ENCODE measurements at regions not wholly inside any gene's neighbourhood (a gene's known extent, or its start where the extent isn't known, plus 50 kb on each side); places are given as distances from the start of the nearest gene placed in this dataset.

DNA sequence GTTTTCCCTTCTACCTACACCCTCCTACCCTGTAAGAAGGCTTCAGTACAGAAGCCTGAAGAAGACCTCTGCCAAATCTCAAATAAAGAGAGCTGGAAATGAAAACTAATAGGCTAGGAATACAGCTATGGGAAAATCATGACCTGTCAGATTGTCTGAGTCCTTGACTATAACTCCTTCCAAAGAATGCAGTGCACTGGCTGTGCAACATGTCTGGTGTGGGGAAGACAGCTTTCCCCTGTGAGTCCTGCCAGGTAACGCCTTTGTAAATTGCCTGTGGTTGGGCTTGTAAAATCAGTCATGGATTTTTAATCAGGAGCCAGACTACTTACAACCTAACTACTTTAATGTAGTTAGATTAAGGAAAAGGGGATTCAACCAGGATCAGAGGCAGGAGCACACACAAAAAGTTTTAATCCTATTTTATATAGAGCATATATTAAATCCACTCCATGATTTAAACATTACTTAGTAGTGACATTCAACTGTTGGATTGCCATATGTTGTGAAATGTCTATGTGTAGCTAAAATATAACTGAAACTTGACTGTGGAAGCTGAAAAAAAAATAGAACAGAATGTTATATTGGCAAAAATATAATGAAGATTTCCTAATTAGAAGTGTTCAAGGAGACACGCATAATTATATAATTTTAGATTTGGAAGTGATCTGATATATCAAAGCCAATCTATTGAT lies 1667.8 kb downstream of the KCNT2 start:
- no peak for ATAC-seq

DNA sequence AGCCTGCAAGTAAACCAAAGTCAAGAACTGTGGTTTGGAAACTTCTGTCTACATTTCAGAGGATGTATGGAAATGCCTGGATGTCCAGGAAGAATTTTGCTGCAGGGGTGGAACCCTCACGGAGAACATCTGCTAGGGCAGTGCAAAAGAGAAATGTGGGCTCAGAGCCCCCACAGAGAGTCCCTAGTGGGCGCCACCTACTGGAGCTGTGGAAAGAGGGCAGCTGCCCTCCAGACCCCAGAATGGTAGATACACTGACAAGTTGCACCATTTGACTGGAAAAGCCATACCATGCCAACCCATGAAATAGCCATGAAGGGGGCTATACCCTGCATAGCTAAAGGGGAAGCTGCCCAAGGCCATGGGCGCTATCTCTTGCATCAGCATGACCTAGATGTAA lies 1672.4 kb downstream of the KCNT2 start:
- 19% methylated on average over 3 of the region's 3 CpGs for WGBS (ENCODE audit: missing lambda C conversion rate)
- no peak overlapping the region for H3K4me2 ChIP-seq
- ChIA-PET POLR2A (no interaction called here), CTCF (no interaction called here)
- ATAC-seq, result no peak
- H3K27ac ChIP-seq, result no peak overlapping the region
- TF ChIP-seq RNF2 (IDR thresholded peaks at IDR 0.05; ENCODE audit: borderline replicate concordance, low read depth) (no peak), RARB (CRISPR knock-in tag; IDR thresholded peaks at IDR 0.05) (no peak), ZSCAN20 (CRISPR knock-in tag; IDR thresholded peaks at IDR 0.05) (no peak), CHD2 (IDR thresholded peaks at IDR 0.05; ENCODE audit: low read length, partially characterized antibody) (no peak), CBX8 (IDR thresholded peaks at IDR 0.05) (no peak), TP53 (CRISPR knock-in tag; IDR thresholded peaks at IDR 0.05) (no peak), SMC3 (IDR thresholded peaks at IDR 0.05) (no peak), MAZ (IDR thresholded peaks at IDR 0.05; ENCODE audit: borderline replicate concordance, low read depth, low read length) (no peak), HOXB5 (CRISPR knock-in tag; IDR thresholded peaks at IDR 0.05) (no peak), GATA3 (IDR thresholded peaks at IDR 0.05; ENCODE audit: borderline replicate concordance) (no peak), FOSB (CRISPR knock-in tag; IDR thresholded peaks at IDR 0.05) (no peak), POLR2A (IDR thresholded peaks at IDR 0.05; ENCODE audit: low read length) (no peak), EHF (CRISPR knock-in tag; IDR thresholded peaks at IDR 0.05) (no peak), ZFP36 (IDR thresholded peaks at IDR 0.05; ENCODE audit: borderline replicate concordance, partially characterized antibody) (no peak)
- TF ChIP-seq, protein P1, sequence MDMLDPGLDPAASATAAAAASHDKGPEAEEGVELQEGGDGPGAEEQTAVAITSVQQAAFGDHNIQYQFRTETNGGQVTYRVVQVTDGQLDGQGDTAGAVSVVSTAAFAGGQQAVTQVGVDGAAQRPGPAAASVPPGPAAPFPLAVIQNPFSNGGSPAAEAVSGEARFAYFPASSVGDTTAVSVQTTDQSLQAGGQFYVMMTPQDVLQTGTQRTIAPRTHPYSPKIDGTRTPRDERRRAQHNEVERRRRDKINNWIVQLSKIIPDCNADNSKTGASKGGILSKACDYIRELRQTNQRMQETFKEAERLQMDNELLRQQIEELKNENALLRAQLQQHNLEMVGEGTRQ (IDR thresholded peaks at IDR 0.05), result no peak
- TF ChIP-seq, protein P2, sequence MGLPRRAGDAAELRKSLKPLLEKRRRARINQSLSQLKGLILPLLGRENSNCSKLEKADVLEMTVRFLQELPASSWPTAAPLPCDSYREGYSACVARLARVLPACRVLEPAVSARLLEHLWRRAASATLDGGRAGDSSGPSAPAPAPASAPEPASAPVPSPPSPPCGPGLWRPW (IDR thresholded peaks at IDR 0.05), result no peak
- TF ChIP-seq, protein P3, sequence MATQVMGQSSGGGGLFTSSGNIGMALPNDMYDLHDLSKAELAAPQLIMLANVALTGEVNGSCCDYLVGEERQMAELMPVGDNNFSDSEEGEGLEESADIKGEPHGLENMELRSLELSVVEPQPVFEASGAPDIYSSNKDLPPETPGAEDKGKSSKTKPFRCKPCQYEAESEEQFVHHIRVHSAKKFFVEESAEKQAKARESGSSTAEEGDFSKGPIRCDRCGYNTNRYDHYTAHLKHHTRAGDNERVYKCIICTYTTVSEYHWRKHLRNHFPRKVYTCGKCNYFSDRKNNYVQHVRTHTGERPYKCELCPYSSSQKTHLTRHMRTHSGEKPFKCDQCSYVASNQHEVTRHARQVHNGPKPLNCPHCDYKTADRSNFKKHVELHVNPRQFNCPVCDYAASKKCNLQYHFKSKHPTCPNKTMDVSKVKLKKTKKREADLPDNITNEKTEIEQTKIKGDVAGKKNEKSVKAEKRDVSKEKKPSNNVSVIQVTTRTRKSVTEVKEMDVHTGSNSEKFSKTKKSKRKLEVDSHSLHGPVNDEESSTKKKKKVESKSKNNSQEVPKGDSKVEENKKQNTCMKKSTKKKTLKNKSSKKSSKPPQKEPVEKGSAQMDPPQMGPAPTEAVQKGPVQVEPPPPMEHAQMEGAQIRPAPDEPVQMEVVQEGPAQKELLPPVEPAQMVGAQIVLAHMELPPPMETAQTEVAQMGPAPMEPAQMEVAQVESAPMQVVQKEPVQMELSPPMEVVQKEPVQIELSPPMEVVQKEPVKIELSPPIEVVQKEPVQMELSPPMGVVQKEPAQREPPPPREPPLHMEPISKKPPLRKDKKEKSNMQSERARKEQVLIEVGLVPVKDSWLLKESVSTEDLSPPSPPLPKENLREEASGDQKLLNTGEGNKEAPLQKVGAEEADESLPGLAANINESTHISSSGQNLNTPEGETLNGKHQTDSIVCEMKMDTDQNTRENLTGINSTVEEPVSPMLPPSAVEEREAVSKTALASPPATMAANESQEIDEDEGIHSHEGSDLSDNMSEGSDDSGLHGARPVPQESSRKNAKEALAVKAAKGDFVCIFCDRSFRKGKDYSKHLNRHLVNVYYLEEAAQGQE (IDR thresholded peaks at IDR 0.05), result no peak
- TF ChIP-seq, protein P4, sequence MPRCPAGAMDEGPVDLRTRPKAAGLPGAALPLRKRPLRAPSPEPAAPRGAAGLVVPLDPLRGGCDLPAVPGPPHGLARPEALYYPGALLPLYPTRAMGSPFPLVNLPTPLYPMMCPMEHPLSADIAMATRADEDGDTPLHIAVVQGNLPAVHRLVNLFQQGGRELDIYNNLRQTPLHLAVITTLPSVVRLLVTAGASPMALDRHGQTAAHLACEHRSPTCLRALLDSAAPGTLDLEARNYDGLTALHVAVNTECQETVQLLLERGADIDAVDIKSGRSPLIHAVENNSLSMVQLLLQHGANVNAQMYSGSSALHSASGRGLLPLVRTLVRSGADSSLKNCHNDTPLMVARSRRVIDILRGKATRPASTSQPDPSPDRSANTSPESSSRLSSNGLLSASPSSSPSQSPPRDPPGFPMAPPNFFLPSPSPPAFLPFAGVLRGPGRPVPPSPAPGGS (IDR thresholded peaks at IDR 0.05), result no peak
- TF ChIP-seq, protein P5, sequence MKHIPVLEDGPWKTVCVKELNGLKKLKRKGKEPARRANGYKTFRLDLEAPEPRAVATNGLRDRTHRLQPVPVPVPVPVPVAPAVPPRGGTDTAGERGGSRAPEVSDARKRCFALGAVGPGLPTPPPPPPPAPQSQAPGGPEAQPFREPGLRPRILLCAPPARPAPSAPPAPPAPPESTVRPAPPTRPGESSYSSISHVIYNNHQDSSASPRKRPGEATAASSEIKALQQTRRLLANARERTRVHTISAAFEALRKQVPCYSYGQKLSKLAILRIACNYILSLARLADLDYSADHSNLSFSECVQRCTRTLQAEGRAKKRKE (CRISPR knock-in tag; IDR thresholded peaks at IDR 0.05; ENCODE audit: low read depth), result no peak
- H3K9me3 ChIP-seq, result no peaks in the 10 kb centered on the region
- H3K4me1 ChIP-seq, result no peaks in the 10 kb centered on the region
- no peak for FAIRE-seq
- H3K4me3 ChIP-seq, result no peak overlapping the region
- DNase-seq (ENCODE audit: low read depth in 1 of 2, low spot score in 1 of 2), result no peak

More for the DNA sequence above, 1667.8 kb downstream of the KCNT2 start:
- H3K4me3 ChIP-seq, result no peak overlapping the region
- ChIA-PET CTCF (no interaction called here), POLR2A (no interaction called here)
- H3K27ac ChIP-seq, result no peak overlapping the region
- no peak overlapping the region for H3K4me2 ChIP-seq
- DNase-seq (ENCODE audit: low read depth in 1 of 2, low spot score in 1 of 2) (no peak), FAIRE-seq (no peak)
- no peaks in the 10 kb centered on the region for H3K9me3 ChIP-seq
- TF ChIP-seq, protein P2 (IDR thresholded peaks at IDR 0.05), result no peak
- TF ChIP-seq KDM5A (IDR thresholded peaks at IDR 0.05), result no peak
- no peak for TF ChIP-seq FOSL2 (IDR thresholded peaks at IDR 0.05)
- no peak for TF ChIP-seq FOSL2 (CRISPR knock-in tag; IDR thresholded peaks at IDR 0.05)
- TF ChIP-seq ZFP36 (IDR thresholded peaks at IDR 0.05; ENCODE audit: borderline replicate concordance, partially characterized antibody), result no peak
- no peak for TF ChIP-seq CBX8 (IDR thresholded peaks at IDR 0.05)
- TF ChIP-seq SREBF2 (IDR thresholded peaks at IDR 0.05), result no peak
- TF ChIP-seq, protein P6, sequence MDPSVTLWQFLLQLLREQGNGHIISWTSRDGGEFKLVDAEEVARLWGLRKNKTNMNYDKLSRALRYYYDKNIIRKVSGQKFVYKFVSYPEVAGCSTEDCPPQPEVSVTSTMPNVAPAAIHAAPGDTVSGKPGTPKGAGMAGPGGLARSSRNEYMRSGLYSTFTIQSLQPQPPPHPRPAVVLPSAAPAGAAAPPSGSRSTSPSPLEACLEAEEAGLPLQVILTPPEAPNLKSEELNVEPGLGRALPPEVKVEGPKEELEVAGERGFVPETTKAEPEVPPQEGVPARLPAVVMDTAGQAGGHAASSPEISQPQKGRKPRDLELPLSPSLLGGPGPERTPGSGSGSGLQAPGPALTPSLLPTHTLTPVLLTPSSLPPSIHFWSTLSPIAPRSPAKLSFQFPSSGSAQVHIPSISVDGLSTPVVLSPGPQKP (IDR thresholded peaks at IDR 0.05; ENCODE audit: low read depth, low read length), result no peak
- no peak for TF ChIP-seq HOXA7 (CRISPR knock-in tag; IDR thresholded peaks at IDR 0.05)
- no peak for TF ChIP-seq HOXB5 (CRISPR knock-in tag; IDR thresholded peaks at IDR 0.05)
- TF ChIP-seq MAZ (IDR thresholded peaks at IDR 0.05; ENCODE audit: borderline replicate concordance, low read depth, low read length), result no peak
- no peak for TF ChIP-seq RFX5 (IDR thresholded peaks at IDR 0.05)
- no peak for TF ChIP-seq FOSB (CRISPR knock-in tag; IDR thresholded peaks at IDR 0.05)
- no peak for TF ChIP-seq ESRRA (IDR thresholded peaks at IDR 0.05; ENCODE audit: borderline replicate concordance, low read length)
- no peak for TF ChIP-seq ZSCAN20 (CRISPR knock-in tag; IDR thresholded peaks at IDR 0.05)
- TF ChIP-seq CBX2 (IDR thresholded peaks at IDR 0.05; ENCODE audit: borderline replicate concordance, low read depth), result no peak
- TF ChIP-seq, protein P4 (IDR thresholded peaks at IDR 0.05), result no peak
- TF ChIP-seq KDM1A (IDR thresholded peaks at IDR 0.05; ENCODE audit: low read depth), result no peak
- no peak for TF ChIP-seq BHLHE40 (IDR thresholded peaks at IDR 0.05; ENCODE audit: low read depth, low read length)
- no peak for TF ChIP-seq HOXB13 (CRISPR knock-in tag; IDR thresholded peaks at IDR 0.05; ENCODE audit: low read depth)
- TF ChIP-seq POLR2AphosphoS2 (conservative IDR thresholded peaks at IDR 0.05; ENCODE audit: low read length), result no peak
- 67% methylated on average over 2 of the region's 2 CpGs for WGBS (ENCODE audit: missing lambda C conversion rate)
- H3K4me1 ChIP-seq, result no peaks in the 10 kb centered on the region

All from A549 (cell line).